GM19452 (cell line): ENCODE measurements at regions not wholly inside any gene's neighbourhood (a gene's known extent, or its start where the extent isn't known, plus 50 kb on each side); places are given as distances from the start of the nearest gene placed in this dataset.

ENCODE experiments used
- ATAC-seq: cut with Tn5 transposase; IDR thresholded peaks from one replicate; pipeline ENCODE4 v1.9.1; 2021; ENCODE audit not compliant: unreplicated experiment

DNA sequence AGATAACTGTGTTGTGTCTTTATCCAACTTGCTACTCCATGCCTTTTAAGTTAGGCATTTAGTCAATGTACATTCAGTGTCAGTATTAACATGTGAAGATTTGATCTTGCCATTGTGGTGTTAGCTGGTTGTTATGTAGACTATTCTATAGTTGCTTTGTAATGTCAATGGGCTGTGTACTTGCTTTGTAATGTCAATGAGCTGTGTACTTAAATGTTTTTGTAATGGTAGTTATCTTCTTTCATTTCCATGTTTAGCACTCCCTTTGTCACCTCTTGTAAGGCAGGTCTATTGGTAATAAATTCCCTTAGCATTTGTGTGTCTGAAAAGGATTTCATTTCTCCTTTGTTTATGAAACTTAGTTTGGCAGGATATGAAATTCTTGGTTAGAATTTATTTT, 53.4 kb downstream of the MC4R start:
- no peak for ATAC-seq

DNA sequence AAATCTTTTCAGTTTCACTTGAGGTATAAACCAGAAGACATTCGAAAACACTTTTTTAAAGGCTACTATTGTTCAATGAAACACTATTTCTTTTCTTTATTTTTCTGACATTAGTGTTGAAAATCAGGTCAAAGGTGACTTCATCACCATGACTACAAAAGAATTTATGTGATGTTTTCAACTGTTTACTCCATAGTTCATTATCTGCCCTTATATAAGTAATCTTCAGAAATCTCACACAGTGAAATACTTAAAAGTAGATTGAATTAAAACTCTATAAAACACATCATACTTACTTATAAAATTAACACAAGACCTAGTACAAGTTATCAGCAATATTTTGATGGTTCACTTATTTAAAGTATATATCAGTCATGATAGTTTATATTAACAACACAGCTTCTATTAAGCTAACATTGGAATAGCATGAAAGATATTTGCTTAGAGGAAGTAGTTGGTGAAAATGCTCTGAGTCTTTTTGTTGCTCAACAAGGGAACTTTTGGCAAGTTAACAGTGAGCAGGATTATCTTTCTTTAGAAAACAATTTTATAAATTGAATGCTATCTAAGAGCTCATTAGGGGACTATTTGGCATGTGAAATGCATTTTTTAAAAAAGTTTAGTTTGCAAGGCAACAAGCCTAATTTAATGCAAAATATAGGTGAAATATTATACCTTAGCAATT, 60.8 kb downstream of the MC4R start:
- no peak for ATAC-seq

DNA sequence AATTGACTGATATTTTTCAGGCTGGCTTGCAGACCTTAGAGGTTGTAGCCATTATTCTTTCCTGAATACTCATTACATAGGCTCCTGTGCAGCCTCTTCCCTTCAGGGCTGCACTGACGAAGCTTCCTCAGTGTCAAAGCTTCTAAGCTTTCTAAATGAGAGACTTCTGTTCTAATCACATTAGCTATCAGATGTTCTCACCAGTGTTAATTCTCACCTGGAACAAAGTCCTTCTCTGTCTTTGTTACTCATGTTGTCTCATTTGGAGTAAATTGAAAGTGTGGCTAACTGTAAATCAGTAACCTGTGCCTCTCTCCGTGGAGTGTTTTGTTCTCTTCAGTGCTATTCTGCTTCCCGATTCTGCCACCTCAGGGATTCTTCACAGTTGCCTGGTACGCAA, 76.9 kb downstream of the MC4R start:
- no peak for ATAC-seq

DNA sequence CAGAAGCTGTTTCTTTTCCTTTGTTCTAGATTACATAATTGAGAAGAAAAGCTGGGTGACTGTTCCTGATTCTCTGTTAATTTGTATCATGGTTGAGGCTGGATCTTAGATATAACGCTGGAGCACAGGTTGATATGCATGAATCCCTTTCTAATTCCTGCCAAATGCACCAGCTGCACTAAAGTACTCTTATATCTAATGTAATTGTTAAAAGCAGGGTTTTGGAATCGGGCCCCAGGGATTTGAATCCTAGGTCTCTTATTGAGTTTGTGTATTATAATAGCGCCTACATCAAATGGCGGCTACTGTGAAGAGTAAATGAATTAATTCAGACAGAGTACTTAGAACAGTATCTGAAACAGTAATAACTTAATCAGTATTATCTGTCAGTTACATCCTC, 80.4 kb downstream of the MC4R start:
- ATAC-seq = no peak

DNA sequence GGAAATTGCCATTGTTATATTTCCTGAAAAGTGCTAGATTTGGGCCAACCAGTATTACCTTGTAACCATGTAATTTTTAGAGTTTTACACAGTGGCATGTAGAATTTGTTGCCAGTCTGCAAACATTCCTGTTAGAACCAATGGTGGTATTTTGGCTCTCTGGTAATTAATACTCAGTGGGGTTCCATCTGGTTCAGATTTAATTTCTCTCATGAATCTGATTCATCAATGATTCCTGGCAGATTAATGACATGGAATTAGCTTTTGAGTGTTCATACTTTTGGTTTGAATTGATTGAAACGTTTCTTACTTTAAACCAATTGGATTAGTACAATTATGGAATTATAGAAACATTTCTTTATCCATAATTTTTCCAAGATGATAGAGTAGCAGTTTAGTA, 93.2 kb downstream of the MC4R start:
- ATAC-seq = no peak

DNA sequence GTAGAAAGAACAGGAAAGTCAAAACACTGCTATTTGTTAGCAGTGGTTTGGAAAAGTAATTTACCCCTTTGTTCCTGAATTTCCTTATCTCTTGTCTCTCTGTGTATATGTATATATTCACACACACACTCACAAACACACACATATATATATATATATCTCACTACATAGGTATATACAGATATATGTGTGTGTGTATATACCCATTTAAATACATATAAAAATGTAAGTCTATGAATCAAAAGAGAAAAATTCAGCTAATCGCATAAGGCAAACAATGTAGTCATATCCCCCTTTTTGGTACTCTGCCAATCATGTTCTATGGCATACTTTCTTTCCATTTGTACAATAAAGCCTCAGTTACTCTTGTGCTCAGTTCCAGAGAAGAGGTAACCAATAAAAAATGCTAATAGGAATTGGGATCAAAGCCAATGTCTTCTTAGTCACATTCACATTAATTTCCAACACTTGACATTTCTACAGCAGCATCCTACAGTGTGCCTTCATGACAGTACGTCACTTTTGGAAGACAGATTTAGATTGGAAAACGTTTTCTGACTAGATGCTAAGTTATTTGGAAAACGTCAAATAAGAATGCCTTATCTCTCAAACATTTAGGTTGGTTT, 94.6 kb downstream of the MC4R start:
- no peak for ATAC-seq

DNA sequence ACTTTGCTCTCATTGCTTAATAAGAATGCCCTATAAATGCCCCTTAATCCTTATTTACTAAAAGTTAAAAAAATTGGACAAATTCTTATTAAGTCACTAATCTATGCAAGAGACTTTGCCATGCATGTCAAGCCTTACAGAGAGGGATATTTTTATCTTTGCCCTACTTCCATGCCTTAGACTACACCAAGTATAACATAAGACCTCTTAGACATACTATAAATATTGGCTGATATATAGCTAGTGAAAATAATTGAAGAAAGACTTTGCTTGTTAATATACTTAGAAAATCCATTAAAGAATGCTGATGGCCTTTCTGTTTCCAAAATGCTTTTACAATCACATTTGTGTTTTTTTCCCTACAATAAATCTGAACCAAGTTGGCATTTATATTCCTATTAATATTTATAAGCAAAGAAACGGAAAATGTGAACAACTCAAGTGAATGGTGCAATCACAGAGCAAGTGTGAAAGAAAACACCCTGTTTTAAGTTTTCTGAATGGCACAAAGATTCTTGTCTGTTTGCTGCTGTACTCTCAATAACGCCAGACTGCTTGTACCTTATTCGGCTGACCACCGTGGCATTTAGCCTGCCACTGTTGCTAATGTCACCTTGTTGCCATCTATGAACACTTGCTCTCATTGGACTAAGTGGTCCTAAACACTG, 105.0 kb downstream of the MC4R start:
- ATAC-seq = no peak

DNA sequence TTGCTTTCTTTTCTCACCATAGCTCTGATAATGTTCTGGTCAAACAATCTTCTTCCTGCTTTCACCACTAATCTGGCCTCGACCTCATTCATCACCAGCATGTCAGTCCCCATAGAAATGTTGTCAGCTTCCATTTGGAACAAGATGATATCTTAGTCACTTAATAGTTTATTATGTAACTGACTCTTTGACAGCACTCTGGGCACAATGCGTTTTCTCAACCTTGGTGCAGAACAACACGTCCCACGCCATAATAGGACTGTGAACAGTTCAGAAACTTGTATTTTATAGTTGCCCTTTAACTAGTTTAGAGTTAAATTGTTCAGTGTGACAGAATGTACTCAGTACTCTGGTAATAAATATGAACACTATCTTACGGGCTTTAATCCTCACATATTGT, 106.0 kb downstream of the MC4R start:
- no peak for ATAC-seq

DNA sequence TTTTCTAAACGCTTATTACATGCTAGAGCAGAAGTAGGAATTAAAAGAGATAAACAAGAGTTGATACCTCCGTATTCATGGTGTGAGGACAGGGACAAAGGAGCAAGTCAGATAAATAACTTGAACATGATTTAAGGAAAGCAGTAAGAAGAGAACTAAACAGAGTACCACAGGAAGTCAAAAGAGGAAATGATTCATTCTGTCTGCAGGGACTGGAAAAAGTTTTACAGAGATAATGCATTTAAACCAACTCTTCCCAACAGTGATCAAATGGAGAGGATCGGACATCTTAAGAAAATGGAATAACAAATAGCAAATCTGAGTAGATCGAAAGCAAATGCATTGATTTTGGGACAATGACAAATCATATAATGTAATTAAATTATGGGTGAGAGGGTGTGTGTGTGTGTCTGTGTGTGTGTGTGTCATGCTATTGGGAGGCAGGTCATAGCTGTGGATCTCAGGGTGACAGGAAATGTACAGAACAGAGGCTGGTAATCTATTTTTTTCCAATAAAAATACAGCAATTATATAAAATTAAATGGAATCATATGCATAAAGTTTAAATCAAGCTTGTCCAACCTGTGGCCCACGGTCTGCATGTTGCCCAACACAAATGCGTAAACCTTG, 113.4 kb downstream of the MC4R start:
- ATAC-seq = no peak

DNA sequence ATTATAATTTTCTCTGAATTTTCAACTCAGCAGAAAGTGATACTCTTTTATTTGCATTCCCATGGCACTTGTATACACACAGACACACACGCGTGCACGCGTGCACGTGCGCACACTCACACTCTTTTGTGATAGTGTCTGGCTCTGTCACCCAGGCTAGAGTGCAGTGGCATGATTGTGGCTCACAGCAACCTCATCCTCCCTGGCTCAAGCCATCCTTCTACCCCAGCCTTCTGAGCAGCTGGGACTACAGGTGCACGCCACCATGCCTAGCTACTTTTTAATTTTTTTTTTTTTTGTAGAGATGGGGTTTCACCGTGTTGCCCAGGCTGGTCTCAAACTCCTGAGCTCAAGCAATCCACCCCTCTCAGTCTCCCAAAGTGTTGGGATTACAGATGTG, 123.2 kb downstream of the MC4R start:
- no peak for ATAC-seq

DNA sequence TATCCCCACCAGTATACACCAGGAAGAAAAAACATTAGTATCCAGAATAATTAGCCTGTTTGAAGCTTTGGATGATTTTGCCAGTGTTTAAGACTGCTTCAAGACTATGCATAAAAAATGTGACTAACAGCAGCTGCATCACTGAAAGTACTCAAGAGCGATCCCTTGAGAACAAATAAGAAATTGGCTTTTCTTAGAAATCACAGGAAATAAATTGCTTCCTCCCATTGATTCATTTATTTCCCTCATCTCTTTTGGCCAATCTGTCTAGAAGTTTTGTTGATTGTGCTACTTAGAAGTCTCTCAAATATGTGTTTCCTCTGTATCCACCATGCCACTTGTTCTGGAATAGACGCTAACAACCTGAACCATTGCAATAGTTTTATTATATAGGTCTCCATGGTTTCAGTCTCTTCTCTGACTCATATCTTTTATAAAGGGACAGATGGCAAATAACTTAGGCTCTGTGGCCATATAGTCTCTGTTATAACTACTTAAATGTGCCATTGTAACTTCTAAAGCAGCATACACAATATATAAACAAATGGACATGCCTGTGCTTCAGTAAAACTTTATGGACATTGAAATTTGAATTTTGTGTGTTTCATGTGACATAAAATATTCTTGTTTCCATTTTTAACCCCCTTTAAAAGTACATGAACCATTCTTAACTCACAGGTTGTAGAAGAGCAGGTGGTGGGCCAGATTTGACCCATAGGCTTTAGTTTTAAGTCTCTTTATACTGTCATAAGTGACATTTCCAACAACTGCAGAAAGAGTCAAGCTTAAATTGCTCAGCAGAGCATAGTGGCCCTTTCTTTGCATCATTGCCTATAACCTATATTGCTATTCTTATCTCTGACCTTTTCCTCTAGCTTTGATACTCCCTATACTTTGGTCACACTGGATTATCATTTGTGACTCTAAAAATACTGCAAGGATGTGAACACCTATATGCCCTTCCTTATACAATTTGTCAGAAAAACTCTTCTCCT, 123.9 kb downstream of the MC4R start:
- no peak for ATAC-seq

DNA sequence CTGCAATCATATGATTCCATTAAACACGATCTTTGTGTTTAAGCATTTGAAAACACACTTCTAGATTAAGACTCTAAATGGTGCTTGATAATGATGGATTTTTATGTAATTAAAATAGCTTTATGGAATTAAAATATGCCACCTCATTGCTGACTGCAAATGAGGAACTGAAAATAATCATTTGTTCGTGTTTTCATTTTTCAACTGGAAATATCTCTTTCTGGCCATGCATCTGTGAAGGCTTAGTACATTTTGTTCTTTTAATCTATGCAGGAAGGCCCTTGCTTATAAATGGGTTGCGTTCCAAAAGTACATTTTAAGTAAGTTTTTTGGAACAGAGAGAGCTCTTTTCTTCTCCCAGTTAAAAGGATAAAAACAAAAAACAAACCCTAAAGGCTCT, 125.5 kb downstream of the MC4R start:
- ATAC-seq = peak; percentile 82

DNA sequence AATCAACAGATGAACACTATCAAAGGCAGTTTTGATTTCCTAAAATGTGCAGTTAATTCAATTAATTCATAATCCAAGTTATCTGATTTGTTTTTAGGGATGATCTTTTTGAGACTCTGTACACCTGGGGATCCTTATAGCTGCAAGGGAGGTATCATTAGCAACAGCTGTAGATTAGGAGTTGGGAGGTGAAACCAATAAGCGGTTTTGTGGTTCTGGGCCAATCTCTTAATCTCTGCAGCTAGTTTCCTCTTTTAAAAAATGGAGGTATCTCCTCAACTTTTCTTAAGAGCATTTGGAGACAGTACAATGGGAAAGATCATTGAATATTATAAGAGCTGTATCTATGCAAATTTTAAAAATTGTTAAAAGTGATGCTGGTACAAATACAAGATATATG, 126.0 kb downstream of the MC4R start:
- ATAC-seq = peak; percentile 78

DNA sequence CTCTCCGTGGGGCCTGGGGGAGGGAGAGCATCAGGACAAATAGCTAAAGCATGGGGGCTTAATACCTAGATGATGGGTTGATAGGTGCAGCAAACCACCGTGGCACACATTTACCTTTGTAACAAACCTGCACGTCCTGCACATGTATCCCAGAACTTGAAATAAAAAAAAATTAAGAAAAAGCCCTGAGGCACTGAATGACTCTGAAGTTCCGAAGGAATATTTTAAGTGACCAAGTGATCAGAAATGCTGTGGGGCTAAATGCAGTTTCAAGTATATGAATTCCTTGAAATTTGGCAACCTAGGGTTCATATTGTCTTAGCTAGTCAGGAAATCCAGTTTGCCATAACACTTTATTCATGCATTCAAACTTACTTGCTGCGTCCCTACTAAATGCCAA, 127.5 kb downstream of the MC4R start:
- ATAC-seq = no peak

DNA sequence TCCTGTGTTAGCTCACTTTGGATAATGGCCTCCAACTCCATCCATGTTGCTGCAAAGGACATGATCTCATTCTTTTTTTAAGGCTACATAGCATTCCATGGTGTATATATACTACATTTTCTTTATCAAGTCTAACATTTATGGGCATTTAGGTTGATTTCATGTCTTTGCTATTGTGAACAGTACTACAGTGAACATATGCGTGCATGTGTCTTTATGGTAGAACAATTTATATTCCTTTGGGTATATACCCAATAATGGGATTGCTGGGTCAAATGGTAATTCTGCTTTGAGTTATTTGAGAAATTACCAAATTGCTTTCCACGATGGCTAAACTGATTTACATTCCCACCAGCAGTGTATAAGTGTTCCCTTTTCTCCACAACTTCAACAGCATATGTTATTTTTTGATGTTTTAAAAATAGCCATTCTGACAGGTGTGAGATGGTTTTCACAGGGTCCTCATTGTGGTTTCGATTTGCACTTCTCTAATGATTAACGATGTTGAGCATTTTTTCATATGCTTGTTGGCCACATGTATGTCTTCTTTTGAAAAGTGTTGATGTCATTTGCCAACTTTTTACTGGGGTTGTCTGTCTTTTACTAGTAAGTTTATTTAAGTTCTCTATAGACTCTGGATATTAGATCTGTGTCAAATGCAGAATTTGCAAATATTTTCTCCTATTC, 133.4 kb downstream of the MC4R start:
- peak; percentile 97 for ATAC-seq

DNA sequence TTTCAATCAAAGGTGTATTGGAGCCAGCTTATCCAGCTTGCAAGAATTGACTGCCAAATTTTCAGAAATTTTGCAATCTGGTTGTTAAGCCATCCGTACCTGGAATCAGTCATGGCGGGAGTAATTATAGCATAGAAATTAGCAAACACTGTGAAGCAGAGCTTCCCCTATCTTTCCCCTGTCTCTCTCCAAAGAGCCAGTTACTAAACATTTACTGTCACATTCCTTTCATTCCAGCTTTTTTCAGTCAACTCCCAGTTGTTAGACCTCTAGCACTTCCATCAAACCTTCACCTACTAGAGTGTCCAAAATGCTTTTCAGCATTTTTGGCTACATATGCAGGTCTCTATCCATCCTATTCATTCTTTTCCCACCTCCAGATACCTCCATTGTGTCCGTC, 137.4 kb downstream of the MC4R start:
- no peak for ATAC-seq

DNA sequence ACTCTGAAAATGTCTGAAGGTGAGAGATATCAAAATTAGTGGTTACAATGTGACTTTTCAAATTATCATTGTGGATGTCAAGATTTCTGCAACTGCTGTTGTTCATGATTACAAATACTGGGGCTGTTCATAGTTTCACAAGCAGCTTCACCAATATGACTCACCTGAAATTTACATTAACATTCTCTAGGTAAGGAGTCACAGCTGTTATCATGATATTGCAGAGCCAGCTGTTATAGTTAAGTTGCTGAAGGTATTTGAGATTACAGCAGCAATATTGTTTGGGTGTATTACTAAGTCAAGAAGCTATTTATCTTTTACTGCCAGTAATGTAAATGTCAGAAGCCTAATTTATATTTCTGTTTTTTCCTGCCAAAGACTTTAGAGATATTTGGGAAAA, 140.0 kb downstream of the MC4R start:
- peak; percentile 48 for ATAC-seq

DNA sequence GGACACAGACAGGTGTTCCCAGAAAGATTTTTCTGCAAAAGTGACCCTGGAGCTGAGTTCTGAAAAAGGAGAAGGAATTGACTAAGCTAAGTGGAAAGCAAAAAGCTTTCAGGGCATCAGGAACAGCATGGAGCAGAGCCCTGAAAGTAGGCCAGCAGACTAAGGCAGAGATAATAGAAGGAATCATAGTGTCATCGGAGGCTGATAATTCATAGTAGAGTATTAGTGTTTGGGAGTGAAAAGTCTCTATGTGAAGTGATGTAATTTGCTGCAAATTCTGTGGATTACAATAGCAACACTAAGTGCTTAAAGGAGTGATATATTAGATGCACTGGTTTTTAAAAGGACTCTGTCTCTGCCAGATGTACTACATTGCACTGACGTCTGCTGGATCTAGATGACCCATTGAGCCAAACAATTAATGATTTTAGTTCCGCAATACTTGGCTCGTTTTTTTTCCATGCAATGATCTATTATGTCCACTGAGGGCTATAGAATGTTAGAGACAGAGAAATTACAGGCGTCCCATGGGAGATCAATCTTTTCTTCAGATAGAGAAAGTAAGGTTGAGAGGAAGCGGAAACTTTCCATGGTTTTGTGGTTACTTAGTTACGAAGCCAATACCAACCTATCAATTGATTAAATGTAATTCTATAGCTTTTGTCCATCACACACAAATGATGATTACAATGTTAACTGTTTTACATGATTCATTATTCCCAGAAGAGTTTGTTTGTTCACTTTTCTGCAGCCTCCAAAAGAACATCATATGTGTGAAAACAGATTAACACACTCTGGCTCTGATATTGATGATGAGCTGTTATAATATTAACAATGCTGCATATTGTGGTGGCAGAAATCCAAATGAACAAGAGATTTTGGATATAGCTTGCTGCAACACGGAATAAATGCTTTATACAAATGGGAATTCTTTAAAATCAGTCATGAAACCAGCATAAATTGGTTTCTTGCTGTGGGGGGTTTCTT, 143.7 kb downstream of the MC4R start:
- no peak for ATAC-seq

DNA sequence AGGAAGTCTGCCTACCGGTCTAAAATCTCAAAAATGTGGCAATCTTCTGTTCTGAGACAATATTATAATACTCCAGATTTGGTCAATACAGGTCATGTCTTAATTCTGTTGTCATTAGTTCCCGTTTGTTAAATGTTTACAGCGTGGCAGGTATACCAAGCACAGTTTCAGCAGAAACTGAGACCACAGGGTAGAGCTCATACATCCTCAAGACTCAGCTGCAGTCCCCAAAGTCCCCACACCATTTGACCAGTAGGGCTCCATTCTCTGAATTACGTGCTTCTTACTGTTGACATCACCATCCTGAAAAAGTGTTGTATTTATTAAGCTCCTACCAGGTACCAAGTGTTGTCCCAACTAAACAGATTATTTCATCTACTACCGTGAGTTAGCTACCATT, 157.1 kb downstream of the MC4R start:
- ATAC-seq = no peak
